H1 (cell line): ENCODE measurements at regions not wholly inside any gene's neighbourhood (a gene's known extent, or its start where the extent isn't known, plus 50 kb on each side); places are given as distances from the start of the nearest gene placed in this dataset.

Experiments
- TF ChIP-seq, protein P1 (sequence below): IDR thresholded peaks from 2 replicates; pipeline ENCODE4 v1.6.1; 2012; ENCODE audit warnings: low read length, inconsistent platforms

- TF ChIP-seq, protein P1, sequence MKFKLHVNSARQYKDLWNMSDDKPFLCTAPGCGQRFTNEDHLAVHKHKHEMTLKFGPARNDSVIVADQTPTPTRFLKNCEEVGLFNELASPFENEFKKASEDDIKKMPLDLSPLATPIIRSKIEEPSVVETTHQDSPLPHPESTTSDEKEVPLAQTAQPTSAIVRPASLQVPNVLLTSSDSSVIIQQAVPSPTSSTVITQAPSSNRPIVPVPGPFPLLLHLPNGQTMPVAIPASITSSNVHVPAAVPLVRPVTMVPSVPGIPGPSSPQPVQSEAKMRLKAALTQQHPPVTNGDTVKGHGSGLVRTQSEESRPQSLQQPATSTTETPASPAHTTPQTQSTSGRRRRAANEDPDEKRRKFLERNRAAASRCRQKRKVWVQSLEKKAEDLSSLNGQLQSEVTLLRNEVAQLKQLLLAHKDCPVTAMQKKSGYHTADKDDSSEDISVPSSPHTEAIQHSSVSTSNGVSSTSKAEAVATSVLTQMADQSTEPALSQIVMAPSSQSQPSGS = no peak
- TF ChIP-seq, all 59 proteins: peak for 0
These were observed 362.0 kb downstream of the PRELID2 start (continued) for GRCh38 chr5:145473042-145473642.
